GM19238 (cell line): ENCODE measurements at regions not wholly inside any gene's neighbourhood (a gene's known extent, or its start where the extent isn't known, plus 50 kb on each side); places are given as distances from the start of the nearest gene placed in this dataset.

ENCODE experiments used
- DNase-seq: peaks from one replicate; pipeline ENCODE4 v3.0.0; 2011; ENCODE audit warnings: low spot score; ENCODE audit not compliant: insufficient read length

GRCh38 chr17:13230350-13231264 lies 212.8 kb upstream of the ELAC2 start:
- DNase-seq, result no peak

- DNase-seq, result no peak
Measured at GRCh38 chr17:13228225-13228624, 210.4 kb upstream of the ELAC2 start.

GRCh38 chr17:13222975-13223374 lies 205.1 kb upstream of the ELAC2 start:
- DNase-seq, result no peak

GRCh38 chr17:13212860-13213259 lies 195.0 kb upstream of the ELAC2 start:
- DNase-seq, result no peak

- DNase-seq, result no peak
Measured at GRCh38 chr17:13209081-13209480, 191.3 kb upstream of the ELAC2 start.

- no peak for DNase-seq
Measured at GRCh38 chr17:13204607-13205237, 186.9 kb upstream of the ELAC2 start.

GRCh38 chr17:13202835-13203234 lies 185.0 kb upstream of the ELAC2 start:
- DNase-seq, result no peak

- no peak for DNase-seq
Measured at GRCh38 chr17:13200671-13201070, 182.8 kb upstream of the ELAC2 start.

GRCh38 chr17:13199425-13199824 lies 181.6 kb upstream of the ELAC2 start:
- DNase-seq, result no peak

- DNase-seq, result no peak
Measured at GRCh38 chr17:13197586-13197985, 179.8 kb upstream of the ELAC2 start.

GRCh38 chr17:13194887-13195286 lies 177.1 kb upstream of the ELAC2 start:
- no peak for DNase-seq

- no peak for DNase-seq
Measured at GRCh38 chr17:13182854-13183253, 165.0 kb upstream of the ELAC2 start.

- DNase-seq, result no peak
Measured at GRCh38 chr17:13182450-13182849, 164.6 kb upstream of the ELAC2 start.

GRCh38 chr17:13181683-13182082 lies 163.9 kb upstream of the ELAC2 start:
- no peak for DNase-seq

GRCh38 chr17:13176436-13176835 lies 158.6 kb upstream of the ELAC2 start:
- DNase-seq, result no peak

- no peak for DNase-seq
Measured at GRCh38 chr17:13171790-13172189, 154.0 kb upstream of the ELAC2 start.

- no peak for DNase-seq
Measured at GRCh38 chr17:13162361-13162760, 144.5 kb upstream of the ELAC2 start.

- no peak for DNase-seq
Measured at GRCh38 chr17:13160790-13161189, 143.0 kb upstream of the ELAC2 start.

GRCh38 chr17:13160296-13160695 lies 142.5 kb upstream of the ELAC2 start:
- no peak for DNase-seq

- DNase-seq, result no peak
Measured at GRCh38 chr17:13158494-13159240, 140.8 kb upstream of the ELAC2 start.

GRCh38 chr17:13157656-13158055 lies 139.8 kb upstream of the ELAC2 start:
- no peak for DNase-seq

- no peak for DNase-seq
Measured at GRCh38 chr17:13154930-13155329, 137.1 kb upstream of the ELAC2 start.
